Ovary (tissue), 7 donors: ENCODE measurements at regions not wholly inside any gene's neighbourhood (a gene's known extent, or its start where the extent isn't known, plus 50 kb on each side); places are given as distances from the start of the nearest gene placed in this dataset. TPM values are rescaled to one million over a fixed set of nuclear protein-coding genes. Genes with fewer than 3 reads are reported as not detected.

Experiments
- DNase-seq, 5 donors: peaks; one replicate each; pipeline ENCODE4 v3.0.0-alpha.2; 2019 to 2020
- H3K27ac ChIP-seq, 2 donors: fragments of 200-600 bp; one replicate each; pipeline versions ENCODE4 v1.5.1 to v1.8.0; 2019 to 2022
- H3K27me3 ChIP-seq: fragments of 200-600 bp; one replicate; pipeline ENCODE4 v1.8.0; 2022
- H3K36me3 ChIP-seq: fragments of 200-600 bp; sonication (generic); one replicate; pipeline ENCODE4 v1.5.1; 2019
- H3K4me1 ChIP-seq: one replicate; pipeline ENCODE4 v1.8.1; 2013; ENCODE audit warnings: mild to moderate bottlenecking, moderate library complexity; ENCODE audit not compliant: insufficient read depth
- H3K4me3 ChIP-seq: fragments of 200-600 bp; sonication (generic); one replicate; pipeline ENCODE4 v1.5.1; 2017
- H3K9me3 ChIP-seq, 2 donors: fragments of 200-600 bp in 1 of 2; sonication (generic) in 1 of 2; one replicate each; pipeline versions ENCODE4 v1.5.1 to v1.8.1; 2013 to 2019; ENCODE audit warnings: mild to moderate bottlenecking in 1 of 2, moderate library complexity in 1 of 2
- CTCF ChIP-seq, 3 donors: fragments of 450-650 bp in 2 of 3; fragments of 200-600 bp in 1 of 3; IDR thresholded peaks; one replicate each; pipeline versions ENCODE4 v1.5.1 to v1.8.0; 2016 to 2022; ENCODE audit warnings: antibody characterized with exemption in 3 of 3, mild to moderate bottlenecking in 1 of 3
- EP300 ChIP-seq: sonication (generic); formaldehyde crosslinking; IDR thresholded peaks from one replicate; pipeline ENCODE4 v1.6.1; 2017; ENCODE audit warnings: antibody characterized with exemption
- POLR2A ChIP-seq: fragments of 450-650 bp; IDR thresholded peaks from one replicate; pipeline ENCODE4 v1.6.1; 2017; ENCODE audit warnings: antibody characterized with exemption, mild to moderate bottlenecking, moderate library complexity
- WGBS, 3 donors: extraction: QIAGEN DNeasy Blood & Tissue Kit in 1 of 3; methylation state at CpG; one replicate each; pipeline versions ENCODE4 v1.1.5 to v1.1.7; 2013 to 2017; 5-methylcytosine and 5-hydroxymethylcytosine counted together
- intact Hi-C, 4 donors: fragments of 100-400 bp; cut with DNase I; formaldehyde crosslinking; loops; one replicate each; pipeline versions ENCODE4 v1.11.0 to v1.15.1; 2022 to 2023
- small RNA-seq: library from RNA; depleted of rRNA; stranded (forward); fragments of <200 nt; gene quantifications from one replicate; pipeline ENCODE3, GENCODE V24; 2016
- donor health status: DM: no; HTN: no; CAD: no; lungs with moderate emphysema.
- donor health status: DM: no; HTN: no; CAD: no.
- donor health status: Bipolar disorder and iron deficiency.
- donor health status: DM: no; HTN: no; CAD: no.
- donor health status: DM: yes; HTN: yes; CAD: no.

GRCh38 chr17:6184508-6184907 is 114.3 kb downstream of the WSCD1 start:
- no peaks in the 10 kb centered on the region for H3K27me3 ChIP-seq
- no peak overlapping the region for H3K27ac ChIP-seq
- no peak overlapping the region for H3K4me3 ChIP-seq
- WGBS, 3 donors, result 92 to 94% (median 94%) methylated on average over 3 of the region's 3 CpGs
- no peaks in the 10 kb centered on the region for H3K9me3 ChIP-seq
- H3K4me1 ChIP-seq, result no peaks in the 10 kb centered on the region
- TF ChIP-seq POLR2A (no peak), EP300 (no peak), CTCF (IDR thresholded peaks at IDR 0.05) (no peak)
- intact Hi-C loops, result no loop called here
- H3K36me3 ChIP-seq, result no peaks in the 10 kb centered on the region
- no peak for DNase-seq

GRCh38 chr17:6179017-6179416 is 108.8 kb downstream of the WSCD1 start:
- H3K36me3 ChIP-seq, result no peaks in the 10 kb centered on the region
- no peaks in the 10 kb centered on the region for H3K9me3 ChIP-seq
- H3K4me1 ChIP-seq, result no peaks in the 10 kb centered on the region
- WGBS, 3 donors, result 44 to 63% (median 50%) methylated on average over 6 of the region's 6 CpGs
- H3K4me3 ChIP-seq, result no peak overlapping the region
- H3K27ac ChIP-seq, result no peak overlapping the region
- DNase-seq, result no peak
- H3K27me3 ChIP-seq, result no peaks in the 10 kb centered on the region
- TF ChIP-seq CTCF (IDR thresholded peaks at IDR 0.05) (no peak), EP300 (no peak), POLR2A (no peak)
- intact Hi-C loops, result no loop called here

- Histone ChIP-seq H3K9me3 (no peaks in the 10 kb centered on the region), H3K4me1 (no peaks in the 10 kb centered on the region), H3K36me3 (no peaks in the 10 kb centered on the region), H3K27ac (no peak overlapping the region), H3K27me3 (no peaks in the 10 kb centered on the region), H3K4me3 (no peak overlapping the region)
- TF ChIP-seq CTCF (IDR thresholded peaks at IDR 0.05) (no peak), POLR2A (no peak), EP300 (no peak)
- intact Hi-C loops, result no loop called here
- no peak for DNase-seq
- 65 to 74% (median 72%) methylated on average over 5 of the region's 5 CpGs for WGBS, 3 donors
These were observed 107.9 kb downstream of the WSCD1 start for GRCh38 chr17:6177941-6178694.

Small RNA genes lying in the stretch of these regions (small RNA-seq; reads per million reads assigned to genes)
- gene RNU6-1264P, result not detected
